Left lung (tissue), 4 donors: ENCODE measurements at regions not wholly inside any gene's neighbourhood (a gene's known extent, or its start where the extent isn't known, plus 50 kb on each side); places are given as distances from the start of the nearest gene placed in this dataset.

Source experiments
- ATAC-seq: fragments of 200-7000 bp; cut with Tn5 transposase; one replicate; pipeline ENCODE4 v1.9.1; 2020; ENCODE audit warnings: moderate library complexity
- DNase-seq, 4 donors: peaks; one replicate each; pipeline ENCODE4 v3.0.0-alpha.2; 2013 to 2020
- H3K27ac ChIP-seq, 2 donors: fragments of 200-600 bp; sonication (generic) in 1 of 2; one replicate each; pipeline versions ENCODE4 v1.5.0 to v1.8.0; 2020 to 2021
- H3K27me3 ChIP-seq, 2 donors: fragments of 200-600 bp; sonication (generic) in 1 of 2; one replicate each; pipeline versions ENCODE4 v1.5.0 to v1.8.0; 2020 to 2021
- H3K36me3 ChIP-seq, 2 donors: fragments of 200-600 bp; sonication (generic) in 1 of 2; one replicate each; pipeline versions ENCODE4 v1.5.0 to v1.8.0; 2020 to 2021
- H3K4me1 ChIP-seq, 2 donors: fragments of 200-600 bp; one replicate each; pipeline ENCODE4 v1.8.0; 2021
- H3K4me3 ChIP-seq, 2 donors: fragments of 200-600 bp; sonication (generic) in 1 of 2; one replicate each; pipeline versions ENCODE4 v1.5.0 to v1.8.0; 2020 to 2021; ENCODE audit warnings: mild to moderate bottlenecking in 1 of 2
- H3K9me3 ChIP-seq, 2 donors: fragments of 200-600 bp; sonication (generic) in 1 of 2; one replicate each; pipeline versions ENCODE4 v1.5.0 to v1.8.0; 2020 to 2021
- CTCF ChIP-seq, 2 donors: fragments of 200-600 bp; sonication (generic) in 1 of 2; IDR thresholded peaks; one replicate each; pipeline versions ENCODE4 v1.5.0 to v1.8.0; 2021; ENCODE audit warnings: antibody characterized with exemption in 2 of 2
- intact Hi-C, 2 donors: fragments of 100-400 bp; cut with DNase I; formaldehyde crosslinking; loops; one replicate each; pipeline versions ENCODE4 v1.11.2 to v1.14.2; 2022
- donor health status: DM: no; HTN: yes; CAD: no.
- donor health status: DM: no; HTN: no; CAD: no.

- TF ChIP-seq CTCF (IDR thresholded peaks at IDR 0.05): no peak
- Histone ChIP-seq H3K36me3 (no peaks in the 10 kb centered on the region), H3K4me1 (peaks cover 0 to 18% of the 10 kb centered on the region in 2 donors), H3K9me3 (no peaks in the 10 kb centered on the region), H3K27ac (no peak overlapping the region), H3K27me3 (no peaks in the 10 kb centered on the region), H3K4me3 (no peak overlapping the region)
- intact Hi-C loops: no loop called here
- ATAC-seq: no peak
- no peak for DNase-seq
These were observed 57.1 kb downstream of the OR10H4 start for GRCh38 chr19:16005925-16006324.

GRCh38 chr19:16012552-16012951, 63.7 kb upstream of the TPM4 start:
- H3K9me3 ChIP-seq: no peaks in the 10 kb centered on the region
- intact Hi-C loops: no loop called here
- H3K4me1 ChIP-seq: no peaks in the 10 kb centered on the region
- no peak overlapping the region for H3K27ac ChIP-seq
- no peaks in the 10 kb centered on the region for H3K27me3 ChIP-seq
- no peak for ATAC-seq
- TF ChIP-seq CTCF (IDR thresholded peaks at IDR 0.05): no peak
- no peak for DNase-seq
- no peaks in the 10 kb centered on the region for H3K36me3 ChIP-seq
- no peak overlapping the region for H3K4me3 ChIP-seq

GRCh38 chr19:16013181-16013850, 63.0 kb upstream of the TPM4 start:
- Histone ChIP-seq H3K9me3 (no peaks in the 10 kb centered on the region), H3K4me3 (no peak overlapping the region), H3K27ac (no peak overlapping the region), H3K4me1 (no peaks in the 10 kb centered on the region), H3K27me3 (no peaks in the 10 kb centered on the region), H3K36me3 (no peaks in the 10 kb centered on the region)
- no peak for DNase-seq
- intact Hi-C loops: no loop called here
- TF ChIP-seq CTCF (IDR thresholded peaks at IDR 0.05): no peak
- no peak for ATAC-seq

- Histone ChIP-seq H3K27ac (no peak overlapping the region), H3K4me1 (no peaks in the 10 kb centered on the region), H3K4me3 (no peak overlapping the region), H3K36me3 (no peaks in the 10 kb centered on the region), H3K27me3 (no peaks in the 10 kb centered on the region), H3K9me3 (no peaks in the 10 kb centered on the region)
- ATAC-seq (no peak), DNase-seq (no peak)
- no peak for TF ChIP-seq CTCF (IDR thresholded peaks at IDR 0.05)
- intact Hi-C loops: no loop called here
These were observed 62.1 kb upstream of the TPM4 start for GRCh38 chr19:16013851-16014840.
